Gastrocnemius medialis (tissue), 4 donors: ENCODE measurements at regions not wholly inside any gene's neighbourhood (a gene's known extent, or its start where the extent isn't known, plus 50 kb on each side); places are given as distances from the start of the nearest gene placed in this dataset.

Experiments
- ATAC-seq, 2 donors: fragments of 150-250 bp; one replicate each; pipeline ENCODE4 v1.9.1; 2016
- DNase-seq, 2 donors: peaks; one replicate each; pipeline ENCODE4 v3.0.0-alpha.2; 2019
- H3K27ac ChIP-seq, 4 donors: fragments of 200-600 bp; sonication (generic); 1 replicate in 1 of 4; 2 replicates in 3 of 4; pipeline ENCODE4 v1.5.1; 2016 to 2018; ENCODE audit warnings: mild to moderate bottlenecking in 2 of 4, moderate library complexity in 1 of 4
- H3K27me3 ChIP-seq, 3 donors: fragments of 200-600 bp; sonication (generic) in 2 of 3; 1 replicate in 1 of 3; 2 replicates in 2 of 3; pipeline versions ENCODE4 v1.5.1 to v1.6.0; 2016 to 2019; ENCODE audit warnings: mild to moderate bottlenecking in 1 of 3, moderate library complexity in 1 of 3
- H3K36me3 ChIP-seq, 2 donors: fragments of 200-600 bp; sonication (generic) in 1 of 2; one replicate each; pipeline ENCODE4 v1.5.1; 2017 to 2018
- H3K4me1 ChIP-seq, 2 donors: fragments of 200-600 bp; sonication (generic) in 1 of 2; one replicate each; pipeline ENCODE4 v1.5.1; 2016 to 2017; ENCODE audit warnings: mild to moderate bottlenecking in 2 of 2
- H3K4me3 ChIP-seq, 4 donors: fragments of 200-600 bp; sonication (generic) in 3 of 4; 1 replicate in 1 of 4; 2 replicates in 3 of 4; pipeline ENCODE4 v1.5.1; 2016 to 2019; ENCODE audit warnings: mild to moderate bottlenecking in 2 of 4
- H3K9me3 ChIP-seq, 3 donors: fragments of 200-600 bp; sonication (generic) in 2 of 3; 1 replicate in 1 of 3; 2 replicates in 2 of 3; pipeline ENCODE4 v1.5.1; 2016 to 2019
- CTCF ChIP-seq, 5 experiments: fragments of 450-650 bp in 3 of 5; fragments of 200-600 bp in 2 of 5; sonication (generic) in 2 of 5; IDR thresholded peaks in 4 of 5; conservative IDR thresholded peaks in 1 of 5; 1 replicate in 4 of 5; 2 replicates in 1 of 5; pipeline ENCODE4 v1.5.1; 2016 to 2019; ENCODE audit warnings: antibody characterized with exemption in 5 of 5, mild to moderate bottlenecking in 3 of 5, moderate library complexity in 3 of 5
- POLR2A ChIP-seq, 2 donors: fragments of 450-650 bp; IDR thresholded peaks; one replicate each; pipeline ENCODE4 v1.6.1; 2017; ENCODE audit warnings: antibody characterized with exemption in 2 of 2, mild to moderate bottlenecking in 2 of 2, moderate library complexity in 2 of 2
- in situ Hi-C, 4 donors: fragments of 200-750 bp; cut with MboI; loops; one replicate each; pipeline versions ENCODE4 v1.15.0 to v1.8.0; 2017; ENCODE audit warnings: low sequenced_read_pairs in 4 of 4
- intact Hi-C: fragments of 100-400 bp; cut with DNase I; formaldehyde crosslinking; loops from one replicate; pipeline ENCODE4 v1.15.1; 2023; ENCODE audit warnings: low total_unique reads

GRCh38 chr13:107881362-107881761 lies 334.0 kb downstream of the LIG4 start:
- DNase-seq (no peak), ATAC-seq (no peak)
- no peaks in the 10 kb centered on the region for H3K9me3 ChIP-seq
- no peak overlapping the region for H3K4me3 ChIP-seq
- H3K4me1 ChIP-seq, result no peaks in the 10 kb centered on the region
- no peaks in the 10 kb centered on the region for H3K36me3 ChIP-seq
- H3K27me3 ChIP-seq, result no peaks in the 10 kb centered on the region
- intact Hi-C loops (no loop called here), in situ Hi-C loops (no loop called here)
- TF ChIP-seq POLR2A (IDR thresholded peaks at IDR 0.05) (no peak), CTCF (IDR thresholded peaks at IDR 0.05 in 4 of 5, conservative IDR thresholded peaks at IDR 0.05 in 1 of 5) (no peak)
- no peak overlapping the region for H3K27ac ChIP-seq

GRCh38 chr13:107874456-107874855 lies 340.9 kb downstream of the LIG4 start:
- intact Hi-C loops, result no loop called here
- no peak overlapping the region for H3K4me3 ChIP-seq
- no peaks in the 10 kb centered on the region for H3K9me3 ChIP-seq
- H3K27me3 ChIP-seq, result peaks cover 3 to 12% (median 4%) of the 10 kb centered on the region in 3 donors
- DNase-seq (no peak), ATAC-seq (no peak)
- no peaks in the 10 kb centered on the region for H3K36me3 ChIP-seq
- H3K4me1 ChIP-seq, result no peaks in the 10 kb centered on the region
- no peak overlapping the region for H3K27ac ChIP-seq
- TF ChIP-seq POLR2A (IDR thresholded peaks at IDR 0.05) (no peak), CTCF (IDR thresholded peaks at IDR 0.05 in 4 of 5, conservative IDR thresholded peaks at IDR 0.05 in 1 of 5) (no peak)
- in situ Hi-C loops, result no loop called here

- peaks cover 3 to 14% (median 4%) of the 10 kb centered on the region in 3 donors for H3K27me3 ChIP-seq
- H3K4me3 ChIP-seq, result no peak overlapping the region
- no peaks in the 10 kb centered on the region for H3K9me3 ChIP-seq
- no peaks in the 10 kb centered on the region for H3K36me3 ChIP-seq
- DNase-seq (no peak), ATAC-seq (no peak)
- TF ChIP-seq CTCF (IDR thresholded peaks at IDR 0.05 in 4 of 5, conservative IDR thresholded peaks at IDR 0.05 in 1 of 5), result no peak
- TF ChIP-seq POLR2A (IDR thresholded peaks at IDR 0.05), result no peak
- intact Hi-C loops (no loop called here), in situ Hi-C loops (no loop called here)
- H3K4me1 ChIP-seq, result no peaks in the 10 kb centered on the region
- H3K27ac ChIP-seq, result no peak overlapping the region
Observed at GRCh38 chr13:107873926-107874325, 341.4 kb downstream of the LIG4 start.

- TF ChIP-seq CTCF (IDR thresholded peaks at IDR 0.05 in 4 of 5, conservative IDR thresholded peaks at IDR 0.05 in 1 of 5) (no peak), POLR2A (IDR thresholded peaks at IDR 0.05) (no peak)
- H3K9me3 ChIP-seq, result no peaks in the 10 kb centered on the region
- intact Hi-C loops, result no loop called here
- H3K4me1 ChIP-seq, result peaks cover 0 to 11% of the 10 kb centered on the region in 2 donors
- ATAC-seq (no peak), DNase-seq (no peak)
- no peaks in the 10 kb centered on the region for H3K36me3 ChIP-seq
- no peak overlapping the region for H3K27ac ChIP-seq
- H3K27me3 ChIP-seq, result peaks cover 14 to 43% (median 24%) of the 10 kb centered on the region in 3 donors
- H3K4me3 ChIP-seq, result no peak overlapping the region
- in situ Hi-C loops, result no loop called here
Observed at GRCh38 chr13:107870400-107870799, 344.9 kb downstream of the LIG4 start.
